SK-N-SH treated with all-trans-retinoic acid at 6 μM for 48 hours (cell line): ENCODE measurements at regions not wholly inside any gene's neighbourhood (a gene's known extent, or its start where the extent isn't known, plus 50 kb on each side); places are given as distances from the start of the nearest gene placed in this dataset.

Experiments used
- CREB5 ChIP-seq: fragments of 250-450 bp; sonication (Bioruptor Pico); IDR thresholded peaks from 2 replicates; pipeline ENCODE4 v1.5.1; 2020; ENCODE audit warnings: low read depth, mild to moderate bottlenecking, moderate library complexity
- CSRNP3 ChIP-seq: fragments of 250-450 bp; sonication (Bioruptor Pico); IDR thresholded peaks from 2 replicates; pipeline ENCODE4 v1.5.1; 2021; ENCODE audit warnings: mild to moderate bottlenecking, moderate library complexity
- GLIS3 ChIP-seq: fragments of 250-450 bp; sonication (Bioruptor Pico); IDR thresholded peaks from 2 replicates; pipeline ENCODE4 v1.5.0; 2020; ENCODE audit warnings: mild to moderate bottlenecking, moderate library complexity
- ISL1 ChIP-seq: fragments of 250-450 bp; sonication (Bioruptor Pico); IDR thresholded peaks from 2 replicates; pipeline ENCODE4 v2.1.2; 2022; ENCODE audit warnings: mild to moderate bottlenecking, moderate library complexity
- SNAI2 ChIP-seq: fragments of 250-450 bp; sonication (Bioruptor Pico); IDR thresholded peaks from 2 replicates; pipeline ENCODE4 v1.5.0; 2020; ENCODE audit warnings: mild to moderate bottlenecking, moderate library complexity
- TCF4 ChIP-seq: fragments of 250-450 bp; sonication (Bioruptor Pico); IDR thresholded peaks from 2 replicates; pipeline ENCODE4 v1.8.0; 2021; ENCODE audit warnings: mild to moderate bottlenecking, moderate library complexity, borderline replicate concordance
- TOX ChIP-seq: fragments of 250-450 bp; sonication (Bioruptor Pico); IDR thresholded peaks from 2 replicates; pipeline ENCODE4 v1.8.0; 2021; ENCODE audit warnings: mild to moderate bottlenecking, moderate library complexity, borderline replicate concordance
- ZFP3 ChIP-seq: fragments of 250-450 bp; sonication (Bioruptor Pico); IDR thresholded peaks from 2 replicates; pipeline ENCODE4 v1.5.0; 2020; ENCODE audit warnings: mild to moderate bottlenecking, moderate library complexity
- ZFP30 ChIP-seq: fragments of 450-650 bp; formaldehyde crosslinking; IDR thresholded peaks from 2 replicates; pipeline ENCODE4 v1.5.0; 2022; ENCODE audit warnings: mild to moderate bottlenecking, moderate library complexity
- ZNF565 ChIP-seq: fragments of 450-650 bp; formaldehyde crosslinking; conservative IDR thresholded peaks from 2 replicates; pipeline ENCODE4 v1.5.0; 2020; ENCODE audit warnings: low read depth, mild to moderate bottlenecking, moderate library complexity
- ZNF70 ChIP-seq: fragments of 450-650 bp; formaldehyde crosslinking; IDR thresholded peaks from 2 replicates; pipeline ENCODE4 v1.5.0; 2020; ENCODE audit warnings: mild to moderate bottlenecking, moderate library complexity
- TF ChIP-seq, protein P1 (sequence below): fragments of 250-450 bp; sonication (Bioruptor Pico); IDR thresholded peaks from 2 replicates; pipeline ENCODE4 v1.8.0; 2020; ENCODE audit warnings: mild to moderate bottlenecking, moderate library complexity, borderline replicate concordance

DNA sequence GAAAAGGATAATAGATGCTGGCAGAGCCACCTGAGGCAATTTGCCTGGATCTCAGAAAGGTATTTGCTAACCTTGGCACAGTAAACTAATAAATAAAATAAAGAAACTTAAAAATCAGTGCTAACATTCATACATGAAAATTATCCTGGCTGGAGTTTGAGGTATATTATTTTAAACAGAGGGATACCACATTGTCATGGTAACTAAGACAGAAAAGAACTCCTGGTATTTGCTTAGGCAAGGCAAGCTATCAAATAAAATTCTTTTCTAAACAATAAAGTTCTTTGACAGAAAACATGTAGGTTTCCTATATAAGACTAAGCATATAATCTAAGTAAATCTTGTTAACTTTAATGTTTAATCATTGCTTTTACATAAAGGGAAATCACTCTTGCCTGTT is 218.8 kb downstream of the MAGEB17 start:
- TF ChIP-seq CREB5 (CRISPR knock-in tag) = no peak
- TF ChIP-seq, protein P1, sequence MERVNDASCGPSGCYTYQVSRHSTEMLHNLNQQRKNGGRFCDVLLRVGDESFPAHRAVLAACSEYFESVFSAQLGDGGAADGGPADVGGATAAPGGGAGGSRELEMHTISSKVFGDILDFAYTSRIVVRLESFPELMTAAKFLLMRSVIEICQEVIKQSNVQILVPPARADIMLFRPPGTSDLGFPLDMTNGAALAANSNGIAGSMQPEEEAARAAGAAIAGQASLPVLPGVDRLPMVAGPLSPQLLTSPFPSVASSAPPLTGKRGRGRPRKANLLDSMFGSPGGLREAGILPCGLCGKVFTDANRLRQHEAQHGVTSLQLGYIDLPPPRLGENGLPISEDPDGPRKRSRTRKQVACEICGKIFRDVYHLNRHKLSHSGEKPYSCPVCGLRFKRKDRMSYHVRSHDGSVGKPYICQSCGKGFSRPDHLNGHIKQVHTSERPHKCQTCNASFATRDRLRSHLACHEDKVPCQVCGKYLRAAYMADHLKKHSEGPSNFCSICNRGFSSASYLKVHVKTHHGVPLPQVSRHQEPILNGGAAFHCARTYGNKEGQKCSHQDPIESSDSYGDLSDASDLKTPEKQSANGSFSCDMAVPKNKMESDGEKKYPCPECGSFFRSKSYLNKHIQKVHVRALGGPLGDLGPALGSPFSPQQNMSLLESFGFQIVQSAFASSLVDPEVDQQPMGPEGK = no peak
- TF ChIP-seq ISL1 (CRISPR knock-in tag) = no peak
- no peak for TF ChIP-seq ZFP30
- TF ChIP-seq ZNF70 = no peak
- no peak for TF ChIP-seq GLIS3 (CRISPR knock-in tag)
- no peak for TF ChIP-seq ZFP3
- TF ChIP-seq CSRNP3 (CRISPR knock-in tag) = no peak
- TF ChIP-seq TOX (CRISPR knock-in tag) = no peak
- no peak for TF ChIP-seq TCF4
- TF ChIP-seq ZNF565 (CRISPR knock-in tag) = no peak
- TF ChIP-seq SNAI2 (CRISPR knock-in tag) = no peak
